ENCODE measurements at regions not wholly inside any gene's neighbourhood (a gene's known extent, or its start where the extent isn't known, plus 50 kb on each side); places are given as distances from the start of the nearest gene placed in this dataset.

DNA sequence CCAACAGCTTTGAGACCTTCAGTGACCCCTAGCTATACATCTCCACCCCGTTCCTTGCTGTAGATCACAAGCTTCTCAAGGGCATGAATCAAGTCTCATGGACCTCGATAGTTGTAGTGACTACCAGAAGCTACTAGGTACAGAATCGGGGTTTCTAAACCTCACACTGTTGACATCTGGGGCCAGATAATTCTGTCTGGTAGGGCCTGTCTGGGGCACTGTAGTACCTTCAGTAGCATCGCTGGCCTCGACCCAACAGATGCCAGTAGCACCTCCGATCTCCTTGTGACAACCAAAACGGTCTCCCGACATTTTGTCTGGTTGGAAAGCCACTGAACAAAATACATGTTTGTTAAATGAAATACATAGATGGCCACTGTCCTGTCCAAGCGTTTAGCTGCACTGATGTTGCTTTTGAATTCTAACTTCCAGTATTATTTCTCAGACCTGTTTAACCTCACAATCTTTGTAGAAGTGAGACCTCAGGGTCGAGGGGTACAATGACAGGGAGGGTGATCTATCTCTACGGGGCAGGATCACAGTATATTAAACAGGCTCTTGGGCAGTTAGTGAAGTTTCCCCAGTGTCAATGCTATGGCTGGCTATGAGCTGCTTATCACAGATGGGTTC lies 262.5 kb upstream of the IGF1R start:
- Histone ChIP-seq H3K27me3 (no peaks in the 10 kb centered on the region), H3K27ac (no peak overlapping the region), H3K9me3 (no peaks in the 10 kb centered on the region), H3K36me3 (replicated peaks in 1 of 2; ENCODE audit: insufficient read depth in 1 of 2, low read depth in 2 of 2) (no peaks in the 10 kb centered on the region), H3K4me1 (no peaks in the 10 kb centered on the region), H3K4me3 (no peak overlapping the region)
- 75 to 76% methylated on average over 11 of the region's 11 CpGs for WGBS, 2 donors
- DNase-seq: no peak
- intact Hi-C loops (cut with DNase I): no loop called here
- TF ChIP-seq, protein P1, sequence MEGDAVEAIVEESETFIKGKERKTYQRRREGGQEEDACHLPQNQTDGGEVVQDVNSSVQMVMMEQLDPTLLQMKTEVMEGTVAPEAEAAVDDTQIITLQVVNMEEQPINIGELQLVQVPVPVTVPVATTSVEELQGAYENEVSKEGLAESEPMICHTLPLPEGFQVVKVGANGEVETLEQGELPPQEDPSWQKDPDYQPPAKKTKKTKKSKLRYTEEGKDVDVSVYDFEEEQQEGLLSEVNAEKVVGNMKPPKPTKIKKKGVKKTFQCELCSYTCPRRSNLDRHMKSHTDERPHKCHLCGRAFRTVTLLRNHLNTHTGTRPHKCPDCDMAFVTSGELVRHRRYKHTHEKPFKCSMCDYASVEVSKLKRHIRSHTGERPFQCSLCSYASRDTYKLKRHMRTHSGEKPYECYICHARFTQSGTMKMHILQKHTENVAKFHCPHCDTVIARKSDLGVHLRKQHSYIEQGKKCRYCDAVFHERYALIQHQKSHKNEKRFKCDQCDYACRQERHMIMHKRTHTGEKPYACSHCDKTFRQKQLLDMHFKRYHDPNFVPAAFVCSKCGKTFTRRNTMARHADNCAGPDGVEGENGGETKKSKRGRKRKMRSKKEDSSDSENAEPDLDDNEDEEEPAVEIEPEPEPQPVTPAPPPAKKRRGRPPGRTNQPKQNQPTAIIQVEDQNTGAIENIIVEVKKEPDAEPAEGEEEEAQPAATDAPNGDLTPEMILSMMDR (IDR thresholded peaks at IDR 0.05): no peak
- no peak for TF ChIP-seq POLR2A (IDR thresholded peaks at IDR 0.05)
- ATAC-seq: no peak

GRCh38 chr15:98386561-98386960 lies 261.8 kb upstream of the IGF1R start:
- H3K9me3 ChIP-seq: no peaks in the 10 kb centered on the region
- no peak overlapping the region for H3K4me3 ChIP-seq
- no peaks in the 10 kb centered on the region for H3K4me1 ChIP-seq
- no peaks in the 10 kb centered on the region for H3K27me3 ChIP-seq
- DNase-seq (no peak), ATAC-seq (no peak)
- WGBS, 2 donors: 62 to 71% methylated on average over 8 of the region's 8 CpGs
- H3K36me3 ChIP-seq (replicated peaks in 1 of 2; ENCODE audit: insufficient read depth in 1 of 2, low read depth in 2 of 2): no peaks in the 10 kb centered on the region
- intact Hi-C loops (cut with DNase I): no loop called here
- TF ChIP-seq, protein P1 (IDR thresholded peaks at IDR 0.05): no peak
- TF ChIP-seq POLR2A (IDR thresholded peaks at IDR 0.05): no peak
- no peak overlapping the region for H3K27ac ChIP-seq

DNA sequence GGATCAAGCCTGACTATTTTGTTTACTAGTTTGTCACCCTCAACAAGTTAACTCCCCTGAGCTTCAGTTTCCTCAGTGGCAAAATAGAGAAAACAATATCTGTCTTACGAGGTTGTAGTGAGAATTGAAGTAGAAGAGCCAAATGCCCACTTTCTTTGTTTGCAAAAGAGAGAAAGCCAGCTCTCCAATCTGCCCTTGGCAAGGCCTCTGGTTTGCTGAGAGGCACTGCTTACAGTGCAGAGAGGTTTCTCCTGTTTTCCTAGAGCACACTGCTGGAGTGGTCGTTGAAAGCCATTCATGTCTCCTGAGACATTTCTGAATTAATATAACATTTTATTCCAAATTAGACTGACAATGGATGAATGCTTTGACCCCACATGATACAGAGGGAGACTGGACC lies 260.5 kb upstream of the IGF1R start:
- DNase-seq (no peak), ATAC-seq (no peak)
- Histone ChIP-seq H3K27ac (no peak overlapping the region), H3K9me3 (no peaks in the 10 kb centered on the region), H3K27me3 (no peaks in the 10 kb centered on the region), H3K4me1 (no peaks in the 10 kb centered on the region), H3K36me3 (replicated peaks in 1 of 2; ENCODE audit: insufficient read depth in 1 of 2, low read depth in 2 of 2) (no peaks in the 10 kb centered on the region), H3K4me3 (no peak overlapping the region)
- WGBS, 2 donors: 38 to 43% methylated on average over 2 of the region's 2 CpGs
- TF ChIP-seq, protein P1 (IDR thresholded peaks at IDR 0.05): no peak
- intact Hi-C loops (cut with DNase I): no loop called here

- TF ChIP-seq POLR2A (IDR thresholded peaks at IDR 0.05): no peak
- Histone ChIP-seq H3K9me3 (no peaks in the 10 kb centered on the region), H3K36me3 (replicated peaks in 1 of 2; ENCODE audit: insufficient read depth in 1 of 2, low read depth in 2 of 2) (no peaks in the 10 kb centered on the region), H3K4me3 (no peak overlapping the region), H3K27me3 (no peaks in the 10 kb centered on the region), H3K27ac (no peak overlapping the region), H3K4me1 (no peaks in the 10 kb centered on the region)
- no peak for ATAC-seq
- no peak for DNase-seq
- 70 to 75% methylated on average over 7 of the region's 7 CpGs for WGBS, 2 donors
- intact Hi-C loops (cut with DNase I): no loop called here
These were observed 257.3 kb upstream of the IGF1R start for GRCh38 chr15:98390946-98391530.

DNA sequence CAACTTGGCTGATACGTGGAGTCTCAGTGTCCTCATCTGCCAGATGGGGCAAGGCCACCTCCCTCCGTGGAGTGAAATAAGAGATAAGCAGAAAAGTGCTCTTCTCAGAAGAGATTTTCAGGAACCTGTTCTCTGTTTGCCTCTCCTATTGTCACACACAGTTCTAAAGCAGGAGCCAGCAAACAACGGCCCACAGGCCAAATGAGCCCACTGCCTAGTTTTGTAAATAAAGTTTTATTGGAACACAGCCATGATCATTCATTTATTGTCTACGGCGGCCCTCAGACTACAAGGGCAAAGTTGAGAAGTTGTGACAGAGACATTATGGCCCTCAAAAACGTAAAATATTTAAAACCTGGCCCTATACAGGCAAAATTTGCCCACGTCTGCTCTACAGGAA lies 256.8 kb upstream of the IGF1R start:
- 68 to 69% methylated on average over 7 of the region's 7 CpGs for WGBS, 2 donors
- H3K27me3 ChIP-seq: no peaks in the 10 kb centered on the region
- intact Hi-C loops (cut with DNase I): no loop called here
- no peaks in the 10 kb centered on the region for H3K36me3 ChIP-seq (replicated peaks in 1 of 2; ENCODE audit: insufficient read depth in 1 of 2, low read depth in 2 of 2)
- H3K4me3 ChIP-seq: no peak overlapping the region
- ATAC-seq (no peak), DNase-seq (no peak)
- TF ChIP-seq, protein P1 (IDR thresholded peaks at IDR 0.05): no peak
- TF ChIP-seq POLR2A (IDR thresholded peaks at IDR 0.05): no peak
- no peaks in the 10 kb centered on the region for H3K9me3 ChIP-seq
- H3K27ac ChIP-seq: no peak overlapping the region
- H3K4me1 ChIP-seq: no peaks in the 10 kb centered on the region
